GM19452 (cell line): ENCODE measurements at regions not wholly inside any gene's neighbourhood (a gene's known extent, or its start where the extent isn't known, plus 50 kb on each side); places are given as distances from the start of the nearest gene placed in this dataset.
"Not testable (repeated sequence)": the region's sequence is repeated elsewhere in the genome, so short reads cannot be mapped to it uniquely, and the experiment has no call there.

ENCODE experiments used
- ATAC-seq: cut with Tn5 transposase; IDR thresholded peaks from one replicate; pipeline ENCODE4 v1.9.1; 2021; ENCODE audit not compliant: unreplicated experiment

- no peak for ATAC-seq
Measured at GRCh38 chr13:54676526-54677113, 1648.0 kb downstream of the OLFM4 start.

- ATAC-seq: no peak
Measured at GRCh38 chr13:54682184-54682583, 1653.6 kb downstream of the OLFM4 start.

GRCh38 chr13:54687173-54687572, 1658.6 kb downstream of the OLFM4 start:
- no peak for ATAC-seq

GRCh38 chr13:54699831-54700230, 1671.2 kb downstream of the OLFM4 start:
- no peak for ATAC-seq

GRCh38 chr13:54705738-54706137, 1677.1 kb downstream of the OLFM4 start:
- ATAC-seq: no peak

- no peak for ATAC-seq
Measured at GRCh38 chr13:54706336-54706735, 1677.7 kb downstream of the OLFM4 start.

GRCh38 chr13:54709546-54709945, 1680.9 kb downstream of the OLFM4 start:
- no peak for ATAC-seq

GRCh38 chr13:54733639-54734038, 1705.0 kb downstream of the OLFM4 start:
- ATAC-seq: no peak

GRCh38 chr13:54737211-54737610, 1708.6 kb downstream of the OLFM4 start:
- not testable (repeated sequence) for ATAC-seq

GRCh38 chr13:54742984-54743383, 1714.4 kb downstream of the OLFM4 start:
- no peak for ATAC-seq

GRCh38 chr13:54744747-54745146, 1716.1 kb downstream of the OLFM4 start:
- ATAC-seq: no peak

- no peak for ATAC-seq
Measured at GRCh38 chr13:54750521-54750920, 1721.9 kb downstream of the OLFM4 start.

- no peak for ATAC-seq
Measured at GRCh38 chr13:54758795-54759194, 1730.2 kb downstream of the OLFM4 start.

GRCh38 chr13:54768214-54768613, 1739.6 kb downstream of the OLFM4 start:
- no peak for ATAC-seq

GRCh38 chr13:54775501-54776191, 1747.0 kb downstream of the OLFM4 start:
- no peak for ATAC-seq

GRCh38 chr13:54787754-54788153, 1759.1 kb downstream of the OLFM4 start:
- no peak for ATAC-seq

- no peak for ATAC-seq
Measured at GRCh38 chr13:54799621-54800226, 1771.1 kb downstream of the OLFM4 start.

- ATAC-seq: no peak
Measured at GRCh38 chr13:54802226-54802625, 1773.6 kb downstream of the OLFM4 start.

GRCh38 chr13:54805743-54806142, 1777.1 kb downstream of the OLFM4 start:
- ATAC-seq: no peak

- not testable (repeated sequence) for ATAC-seq
Measured at GRCh38 chr13:54821938-54822470, 1793.4 kb downstream of the OLFM4 start.

GRCh38 chr13:54829391-54830068, 1800.9 kb downstream of the OLFM4 start:
- ATAC-seq: not testable (repeated sequence)

GRCh38 chr13:54836273-54836672, 1807.7 kb downstream of the OLFM4 start:
- ATAC-seq: no peak
